ENCODE measurements at regions not wholly inside any gene's neighbourhood (a gene's known extent, or its start where the extent isn't known, plus 50 kb on each side); places are given as distances from the start of the nearest gene placed in this dataset.

DNA sequence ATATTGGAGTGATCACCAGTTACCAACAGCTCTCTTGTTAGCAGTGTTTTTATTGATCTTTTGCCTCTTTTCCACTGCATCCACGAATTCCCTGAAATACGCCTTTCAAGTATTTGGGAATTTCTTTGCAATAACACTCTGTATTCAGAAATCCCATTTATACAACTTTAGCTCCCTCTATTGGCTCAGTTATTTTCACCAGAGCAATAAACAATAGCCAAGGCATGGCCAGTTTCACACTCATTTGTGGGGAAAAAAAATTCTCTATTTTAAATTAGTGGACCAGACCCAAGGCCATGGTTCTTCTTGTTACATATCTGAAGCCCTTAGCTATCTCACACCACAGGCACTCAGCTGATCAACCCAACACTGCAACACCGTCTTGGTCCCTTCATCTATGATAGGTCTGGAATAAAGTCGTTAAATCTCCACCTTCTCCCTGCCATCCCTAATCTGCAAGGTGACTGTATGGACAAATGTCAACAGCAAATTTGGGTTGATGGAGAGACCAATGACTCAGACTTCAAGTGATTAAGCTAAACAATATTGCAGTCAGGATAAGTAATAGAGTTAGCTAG, 92.4 kb upstream of the TMEM260 start (continued):
- TF ChIP-seq MXD4 (CRISPR knock-in tag; IDR thresholded peaks at IDR 0.05; ENCODE audit: borderline replicate concordance) (no peak), OVOL2 (CRISPR knock-in tag; IDR thresholded peaks at IDR 0.05; ENCODE audit: borderline replicate concordance) (no peak), NR3C1 (CRISPR knock-in tag; conservative IDR thresholded peaks at IDR 0.05; ENCODE audit: low read depth) (no peak), ESRRA (CRISPR knock-in tag; IDR thresholded peaks at IDR 0.05; ENCODE audit: borderline replicate concordance) (no peak), ETV6 (CRISPR knock-in tag; IDR thresholded peaks at IDR 0.05) (no peak), NFYB (CRISPR knock-in tag; conservative IDR thresholded peaks at IDR 0.05; ENCODE audit: low read depth) (no peak)
- TF ChIP-seq, protein P1, sequence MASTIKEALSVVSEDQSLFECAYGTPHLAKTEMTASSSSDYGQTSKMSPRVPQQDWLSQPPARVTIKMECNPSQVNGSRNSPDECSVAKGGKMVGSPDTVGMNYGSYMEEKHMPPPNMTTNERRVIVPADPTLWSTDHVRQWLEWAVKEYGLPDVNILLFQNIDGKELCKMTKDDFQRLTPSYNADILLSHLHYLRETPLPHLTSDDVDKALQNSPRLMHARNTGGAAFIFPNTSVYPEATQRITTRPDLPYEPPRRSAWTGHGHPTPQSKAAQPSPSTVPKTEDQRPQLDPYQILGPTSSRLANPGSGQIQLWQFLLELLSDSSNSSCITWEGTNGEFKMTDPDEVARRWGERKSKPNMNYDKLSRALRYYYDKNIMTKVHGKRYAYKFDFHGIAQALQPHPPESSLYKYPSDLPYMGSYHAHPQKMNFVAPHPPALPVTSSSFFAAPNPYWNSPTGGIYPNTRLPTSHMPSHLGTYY (CRISPR knock-in tag; IDR thresholded peaks at IDR 0.05): no peak
- TF ChIP-seq, protein P2, sequence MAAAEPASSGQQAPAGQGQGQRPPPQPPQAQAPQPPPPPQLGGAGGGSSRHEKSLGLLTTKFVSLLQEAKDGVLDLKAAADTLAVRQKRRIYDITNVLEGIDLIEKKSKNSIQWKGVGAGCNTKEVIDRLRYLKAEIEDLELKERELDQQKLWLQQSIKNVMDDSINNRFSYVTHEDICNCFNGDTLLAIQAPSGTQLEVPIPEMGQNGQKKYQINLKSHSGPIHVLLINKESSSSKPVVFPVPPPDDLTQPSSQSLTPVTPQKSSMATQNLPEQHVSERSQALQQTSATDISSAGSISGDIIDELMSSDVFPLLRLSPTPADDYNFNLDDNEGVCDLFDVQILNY (CRISPR knock-in tag; IDR thresholded peaks at IDR 0.05): no peak
- TF ChIP-seq, protein P3, sequence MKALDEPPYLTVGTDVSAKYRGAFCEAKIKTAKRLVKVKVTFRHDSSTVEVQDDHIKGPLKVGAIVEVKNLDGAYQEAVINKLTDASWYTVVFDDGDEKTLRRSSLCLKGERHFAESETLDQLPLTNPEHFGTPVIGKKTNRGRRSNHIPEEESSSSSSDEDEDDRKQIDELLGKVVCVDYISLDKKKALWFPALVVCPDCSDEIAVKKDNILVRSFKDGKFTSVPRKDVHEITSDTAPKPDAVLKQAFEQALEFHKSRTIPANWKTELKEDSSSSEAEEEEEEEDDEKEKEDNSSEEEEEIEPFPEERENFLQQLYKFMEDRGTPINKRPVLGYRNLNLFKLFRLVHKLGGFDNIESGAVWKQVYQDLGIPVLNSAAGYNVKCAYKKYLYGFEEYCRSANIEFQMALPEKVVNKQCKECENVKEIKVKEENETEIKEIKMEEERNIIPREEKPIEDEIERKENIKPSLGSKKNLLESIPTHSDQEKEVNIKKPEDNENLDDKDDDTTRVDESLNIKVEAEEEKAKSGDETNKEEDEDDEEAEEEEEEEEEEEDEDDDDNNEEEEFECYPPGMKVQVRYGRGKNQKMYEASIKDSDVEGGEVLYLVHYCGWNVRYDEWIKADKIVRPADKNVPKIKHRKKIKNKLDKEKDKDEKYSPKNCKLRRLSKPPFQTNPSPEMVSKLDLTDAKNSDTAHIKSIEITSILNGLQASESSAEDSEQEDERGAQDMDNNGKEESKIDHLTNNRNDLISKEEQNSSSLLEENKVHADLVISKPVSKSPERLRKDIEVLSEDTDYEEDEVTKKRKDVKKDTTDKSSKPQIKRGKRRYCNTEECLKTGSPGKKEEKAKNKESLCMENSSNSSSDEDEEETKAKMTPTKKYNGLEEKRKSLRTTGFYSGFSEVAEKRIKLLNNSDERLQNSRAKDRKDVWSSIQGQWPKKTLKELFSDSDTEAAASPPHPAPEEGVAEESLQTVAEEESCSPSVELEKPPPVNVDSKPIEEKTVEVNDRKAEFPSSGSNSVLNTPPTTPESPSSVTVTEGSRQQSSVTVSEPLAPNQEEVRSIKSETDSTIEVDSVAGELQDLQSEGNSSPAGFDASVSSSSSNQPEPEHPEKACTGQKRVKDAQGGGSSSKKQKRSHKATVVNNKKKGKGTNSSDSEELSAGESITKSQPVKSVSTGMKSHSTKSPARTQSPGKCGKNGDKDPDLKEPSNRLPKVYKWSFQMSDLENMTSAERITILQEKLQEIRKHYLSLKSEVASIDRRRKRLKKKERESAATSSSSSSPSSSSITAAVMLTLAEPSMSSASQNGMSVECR (CRISPR knock-in tag; IDR thresholded peaks at IDR 0.05; ENCODE audit: borderline replicate concordance): no peak

DNA sequence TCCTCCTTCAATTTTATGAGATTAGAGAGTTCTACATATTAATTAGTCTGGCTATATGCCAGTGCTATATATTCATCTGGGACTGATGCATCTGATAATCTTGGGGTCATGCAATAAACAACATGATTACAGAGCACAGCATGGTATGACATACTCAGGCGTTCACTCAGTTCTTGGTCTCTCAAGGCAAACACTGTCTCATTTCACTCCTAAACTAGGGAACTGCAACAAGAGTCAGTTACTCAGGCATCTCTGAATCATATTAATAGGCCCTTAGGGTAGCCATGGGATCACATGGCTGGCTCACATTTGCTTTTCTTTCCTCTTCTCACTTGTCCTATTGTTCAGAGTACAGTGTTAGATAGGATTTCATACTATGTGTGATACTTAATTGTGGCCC, 91.8 kb upstream of the TMEM260 start:
- DNase-seq (ENCODE audit: low spot score) (no peak), ATAC-seq (no peak)
- TF ChIP-seq KAT7 (CRISPR knock-in tag; IDR thresholded peaks at IDR 0.05; ENCODE audit: borderline replicate concordance): no peak
- no peak for TF ChIP-seq ZBTB21 (CRISPR knock-in tag; IDR thresholded peaks at IDR 0.05; ENCODE audit: borderline replicate concordance)
- Mint-ChIP-seq H3K27me3 (ENCODE audit: low read depth) (no peaks in the 10 kb centered on the region; the same call in 1 of the 2 replicates), H3K36me3 (no peaks in the 10 kb centered on the region), H3K9me3 (no peaks in the 10 kb centered on the region), H3K4me3 (no peak overlapping the region), H3K4me1 (peaks cover 17% of the 10 kb centered on the region), H3K27ac (no peak overlapping the region)
- ChIA-PET CTCF (interaction anchor here (1.5 to 2.5 kb wide), 2 partner anchors 13 to 65 kb away, joined by 6 to 10 read pairs; no protein-coding TSS in a partner anchor), POLR2A (no interaction called here)

DNA sequence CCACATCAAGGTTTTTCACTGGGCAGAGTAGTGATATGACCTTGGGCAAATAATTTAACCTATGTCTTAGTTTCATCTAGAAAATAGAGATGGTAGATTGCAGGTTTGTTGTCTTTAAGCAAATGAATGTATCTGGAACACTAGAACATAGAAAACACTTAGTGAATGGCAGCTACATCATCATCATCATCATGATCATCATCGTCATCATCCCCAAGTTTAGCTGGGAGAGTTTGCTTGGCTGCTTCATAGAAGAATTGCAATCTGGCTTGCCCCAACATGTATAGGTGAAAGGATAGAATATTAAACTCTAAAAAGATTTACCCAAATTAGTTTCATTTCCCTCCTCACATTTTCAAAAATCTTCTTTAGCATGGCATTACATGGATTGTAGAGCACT, 91.3 kb upstream of the TMEM260 start:
- CTCF ChIA-PET: interaction anchor here (0.6 to 2.5 kb wide), 2 partner anchors 14 to 55 kb away, joined by 6 to 10 read pairs; no protein-coding TSS in a partner anchor
- TF ChIP-seq, protein P4, sequence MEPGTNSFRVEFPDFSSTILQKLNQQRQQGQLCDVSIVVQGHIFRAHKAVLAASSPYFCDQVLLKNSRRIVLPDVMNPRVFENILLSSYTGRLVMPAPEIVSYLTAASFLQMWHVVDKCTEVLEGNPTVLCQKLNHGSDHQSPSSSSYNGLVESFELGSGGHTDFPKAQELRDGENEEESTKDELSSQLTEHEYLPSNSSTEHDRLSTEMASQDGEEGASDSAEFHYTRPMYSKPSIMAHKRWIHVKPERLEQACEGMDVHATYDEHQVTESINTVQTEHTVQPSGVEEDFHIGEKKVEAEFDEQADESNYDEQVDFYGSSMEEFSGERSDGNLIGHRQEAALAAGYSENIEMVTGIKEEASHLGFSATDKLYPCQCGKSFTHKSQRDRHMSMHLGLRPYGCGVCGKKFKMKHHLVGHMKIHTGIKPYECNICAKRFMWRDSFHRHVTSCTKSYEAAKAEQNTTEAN (CRISPR knock-in tag; IDR thresholded peaks at IDR 0.05): no peak
- TF ChIP-seq RELA (CRISPR knock-in tag; IDR thresholded peaks at IDR 0.05; ENCODE audit: borderline replicate concordance): no peak
- no peak for TF ChIP-seq NFYB (CRISPR knock-in tag; conservative IDR thresholded peaks at IDR 0.05; ENCODE audit: low read depth)
- TF ChIP-seq, protein P5, sequence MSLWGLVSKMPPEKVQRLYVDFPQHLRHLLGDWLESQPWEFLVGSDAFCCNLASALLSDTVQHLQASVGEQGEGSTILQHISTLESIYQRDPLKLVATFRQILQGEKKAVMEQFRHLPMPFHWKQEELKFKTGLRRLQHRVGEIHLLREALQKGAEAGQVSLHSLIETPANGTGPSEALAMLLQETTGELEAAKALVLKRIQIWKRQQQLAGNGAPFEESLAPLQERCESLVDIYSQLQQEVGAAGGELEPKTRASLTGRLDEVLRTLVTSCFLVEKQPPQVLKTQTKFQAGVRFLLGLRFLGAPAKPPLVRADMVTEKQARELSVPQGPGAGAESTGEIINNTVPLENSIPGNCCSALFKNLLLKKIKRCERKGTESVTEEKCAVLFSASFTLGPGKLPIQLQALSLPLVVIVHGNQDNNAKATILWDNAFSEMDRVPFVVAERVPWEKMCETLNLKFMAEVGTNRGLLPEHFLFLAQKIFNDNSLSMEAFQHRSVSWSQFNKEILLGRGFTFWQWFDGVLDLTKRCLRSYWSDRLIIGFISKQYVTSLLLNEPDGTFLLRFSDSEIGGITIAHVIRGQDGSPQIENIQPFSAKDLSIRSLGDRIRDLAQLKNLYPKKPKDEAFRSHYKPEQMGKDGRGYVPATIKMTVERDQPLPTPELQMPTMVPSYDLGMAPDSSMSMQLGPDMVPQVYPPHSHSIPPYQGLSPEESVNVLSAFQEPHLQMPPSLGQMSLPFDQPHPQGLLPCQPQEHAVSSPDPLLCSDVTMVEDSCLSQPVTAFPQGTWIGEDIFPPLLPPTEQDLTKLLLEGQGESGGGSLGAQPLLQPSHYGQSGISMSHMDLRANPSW (CRISPR knock-in tag; conservative IDR thresholded peaks at IDR 0.05; ENCODE audit: low read depth): no peak
- TF ChIP-seq, protein P6, sequence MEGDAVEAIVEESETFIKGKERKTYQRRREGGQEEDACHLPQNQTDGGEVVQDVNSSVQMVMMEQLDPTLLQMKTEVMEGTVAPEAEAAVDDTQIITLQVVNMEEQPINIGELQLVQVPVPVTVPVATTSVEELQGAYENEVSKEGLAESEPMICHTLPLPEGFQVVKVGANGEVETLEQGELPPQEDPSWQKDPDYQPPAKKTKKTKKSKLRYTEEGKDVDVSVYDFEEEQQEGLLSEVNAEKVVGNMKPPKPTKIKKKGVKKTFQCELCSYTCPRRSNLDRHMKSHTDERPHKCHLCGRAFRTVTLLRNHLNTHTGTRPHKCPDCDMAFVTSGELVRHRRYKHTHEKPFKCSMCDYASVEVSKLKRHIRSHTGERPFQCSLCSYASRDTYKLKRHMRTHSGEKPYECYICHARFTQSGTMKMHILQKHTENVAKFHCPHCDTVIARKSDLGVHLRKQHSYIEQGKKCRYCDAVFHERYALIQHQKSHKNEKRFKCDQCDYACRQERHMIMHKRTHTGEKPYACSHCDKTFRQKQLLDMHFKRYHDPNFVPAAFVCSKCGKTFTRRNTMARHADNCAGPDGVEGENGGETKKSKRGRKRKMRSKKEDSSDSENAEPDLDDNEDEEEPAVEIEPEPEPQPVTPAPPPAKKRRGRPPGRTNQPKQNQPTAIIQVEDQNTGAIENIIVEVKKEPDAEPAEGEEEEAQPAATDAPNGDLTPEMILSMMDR (IDR thresholded peaks at IDR 0.05): no peak
- TF ChIP-seq, protein P7, sequence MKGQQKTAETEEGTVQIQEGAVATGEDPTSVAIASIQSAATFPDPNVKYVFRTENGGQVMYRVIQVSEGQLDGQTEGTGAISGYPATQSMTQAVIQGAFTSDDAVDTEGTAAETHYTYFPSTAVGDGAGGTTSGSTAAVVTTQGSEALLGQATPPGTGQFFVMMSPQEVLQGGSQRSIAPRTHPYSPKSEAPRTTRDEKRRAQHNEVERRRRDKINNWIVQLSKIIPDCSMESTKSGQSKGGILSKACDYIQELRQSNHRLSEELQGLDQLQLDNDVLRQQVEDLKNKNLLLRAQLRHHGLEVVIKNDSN (CRISPR knock-in tag; IDR thresholded peaks at IDR 0.05): no peak
- TF ChIP-seq, protein P8, sequence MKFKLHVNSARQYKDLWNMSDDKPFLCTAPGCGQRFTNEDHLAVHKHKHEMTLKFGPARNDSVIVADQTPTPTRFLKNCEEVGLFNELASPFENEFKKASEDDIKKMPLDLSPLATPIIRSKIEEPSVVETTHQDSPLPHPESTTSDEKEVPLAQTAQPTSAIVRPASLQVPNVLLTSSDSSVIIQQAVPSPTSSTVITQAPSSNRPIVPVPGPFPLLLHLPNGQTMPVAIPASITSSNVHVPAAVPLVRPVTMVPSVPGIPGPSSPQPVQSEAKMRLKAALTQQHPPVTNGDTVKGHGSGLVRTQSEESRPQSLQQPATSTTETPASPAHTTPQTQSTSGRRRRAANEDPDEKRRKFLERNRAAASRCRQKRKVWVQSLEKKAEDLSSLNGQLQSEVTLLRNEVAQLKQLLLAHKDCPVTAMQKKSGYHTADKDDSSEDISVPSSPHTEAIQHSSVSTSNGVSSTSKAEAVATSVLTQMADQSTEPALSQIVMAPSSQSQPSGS (CRISPR knock-in tag; IDR thresholded peaks at IDR 0.05; ENCODE audit: borderline replicate concordance, low read depth): no peak

More for the DNA sequence above, 91.3 kb upstream of the TMEM260 start:
- H3K27ac Mint-ChIP-seq: no peak overlapping the region
- ATAC-seq: no peak
- no peak for DNase-seq (ENCODE audit: low spot score)
- H3K9me3 Mint-ChIP-seq: no peaks in the 10 kb centered on the region
- POLR2A ChIA-PET: no interaction called here
- no peaks in the 10 kb centered on the region for H3K36me3 Mint-ChIP-seq
- no peaks in the 10 kb centered on the region; the same call in 1 of the 2 replicates for H3K27me3 Mint-ChIP-seq (ENCODE audit: low read depth)
- no peak overlapping the region for H3K4me3 Mint-ChIP-seq
- peaks cover 17% of the 10 kb centered on the region for H3K4me1 Mint-ChIP-seq

All from WTC11 (cell line).